Hypothalamus (tissue), 51 donors: ENCODE measurements at regions not wholly inside any gene's neighbourhood (a gene's known extent, or its start where the extent isn't known, plus 50 kb on each side); places are given as distances from the start of the nearest gene placed in this dataset.
A peak's percentile ranks its signal among the peaks of the same experiment; 100 is the strongest.

Experiments
- DNase-seq, 51 donors: peaks; one replicate each; lab custom pipeline; 2025; lab: John Stamatoyannopoulos, UW

DNA sequence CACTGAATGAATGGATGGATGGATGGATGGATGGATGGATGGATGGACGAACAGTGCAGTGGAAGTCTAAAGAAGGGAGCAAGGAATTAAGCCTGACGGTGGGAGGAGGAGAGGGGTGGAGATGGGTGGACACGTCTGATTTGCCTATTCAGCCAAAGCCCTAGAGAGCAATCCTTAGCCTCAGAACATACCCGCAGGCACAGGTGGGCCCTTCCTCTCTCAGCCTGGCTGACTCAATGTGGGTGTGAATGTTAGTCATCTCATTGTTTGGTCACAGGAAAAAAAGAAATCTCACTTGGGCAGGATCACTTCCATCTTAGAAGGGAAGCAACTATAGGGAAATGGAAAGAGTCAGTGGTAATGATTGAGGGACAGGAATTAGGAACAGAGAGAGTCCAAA, 165.9 kb downstream of the PJA1 start:
- no peak for DNase-seq

DNA sequence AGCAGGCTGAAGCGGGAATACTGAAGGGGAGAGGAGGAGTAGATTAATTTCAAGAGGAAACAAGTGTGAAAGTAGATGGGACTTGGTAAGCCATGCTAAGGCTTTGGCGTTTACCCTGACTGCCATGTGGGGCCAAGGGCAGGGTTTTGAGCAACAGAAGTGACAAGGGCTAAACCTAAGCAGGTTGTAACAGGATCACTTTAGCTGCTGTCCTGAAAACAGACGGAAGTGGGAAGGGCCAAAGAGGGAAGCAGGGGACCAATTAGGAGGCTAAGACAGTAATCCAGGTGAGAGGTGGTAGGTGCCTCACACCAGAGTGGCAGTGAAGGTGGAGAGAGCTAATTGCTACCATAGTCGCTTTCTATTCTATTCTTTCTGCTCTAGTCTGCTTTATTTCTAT, 166.5 kb downstream of the PJA1 start:
- DNase-seq, result no peak

DNA sequence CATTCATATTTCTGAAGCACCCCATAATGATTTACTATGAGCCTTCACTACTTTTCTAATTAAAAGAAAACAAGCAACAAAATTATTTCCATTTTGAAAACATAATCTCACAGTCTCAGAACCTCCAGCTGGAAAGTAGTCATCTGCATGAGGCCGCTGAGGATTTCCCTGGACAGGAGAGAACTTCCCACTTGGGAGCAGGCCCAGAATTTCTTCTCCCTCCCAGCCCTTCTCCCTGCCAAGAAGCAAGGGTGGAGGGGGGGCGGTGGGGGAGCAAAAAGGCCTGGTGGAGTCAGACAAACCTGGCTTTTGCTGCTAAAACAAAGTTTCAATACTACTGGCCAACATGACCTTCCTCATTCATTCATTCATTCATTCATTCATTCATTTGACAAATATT, 167.3 kb downstream of the PJA1 start:
- DNase-seq, result peak in 2 of 51 donors; percentile 2 to 12

DNA sequence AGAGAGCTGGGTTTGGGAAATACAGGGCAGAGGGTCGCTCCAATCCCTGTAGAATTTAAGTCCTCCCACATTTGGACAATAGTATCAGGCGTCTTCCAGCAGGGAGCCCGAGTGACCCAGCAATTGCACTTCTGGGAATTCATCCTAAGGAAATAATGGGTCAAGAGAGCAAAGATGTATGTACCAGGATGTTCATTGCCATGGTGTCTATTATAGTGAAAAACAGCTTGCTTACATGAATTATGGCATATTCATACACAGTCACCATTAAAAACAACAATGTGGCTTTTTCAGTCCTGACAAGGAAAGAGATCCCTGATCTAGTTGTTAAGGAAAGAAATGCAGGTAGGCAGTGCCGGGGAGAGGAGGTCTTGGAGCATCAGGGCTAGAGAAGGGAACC, 167.7 kb downstream of the PJA1 start:
- DNase-seq, result no peak

DNA sequence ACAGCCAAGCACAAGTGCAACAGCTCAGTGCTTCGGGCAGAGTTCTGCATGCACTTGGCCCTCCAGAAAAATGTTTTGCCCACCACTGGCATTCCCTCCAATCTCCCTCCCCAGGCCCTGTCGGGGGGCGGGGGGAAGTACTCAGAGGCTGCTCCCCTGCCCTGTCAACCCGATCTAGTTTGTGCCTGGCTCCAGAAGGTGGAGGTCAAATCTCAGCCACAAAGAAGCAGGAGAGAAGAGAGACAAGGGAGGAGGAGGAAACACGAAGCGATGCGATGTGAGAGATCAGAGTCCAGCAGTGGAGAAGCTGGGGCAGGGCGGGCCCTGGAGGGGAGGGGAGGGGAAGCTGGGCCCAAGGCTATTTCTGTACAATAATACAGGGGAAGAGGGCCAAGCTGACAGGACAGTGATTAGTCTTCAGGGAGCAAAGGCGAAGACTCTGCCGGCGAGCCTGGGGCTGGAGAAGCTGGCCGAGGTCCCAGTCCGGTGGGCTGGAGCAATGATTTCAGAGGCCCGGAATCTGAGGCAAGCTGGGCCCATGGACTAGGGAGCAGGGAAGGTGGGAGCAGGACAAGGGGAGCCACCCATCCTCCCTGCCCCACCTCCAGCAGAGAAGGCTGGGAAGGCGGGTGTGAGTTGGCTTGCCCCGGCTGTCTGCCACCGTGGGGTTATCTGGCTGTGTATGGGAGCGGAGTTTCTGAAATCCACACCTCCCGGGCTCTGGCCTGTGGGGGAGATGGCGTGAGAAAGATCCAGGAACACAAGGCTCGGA, 167.1 kb downstream of the EFNB1 start:
- no peak for DNase-seq

DNA sequence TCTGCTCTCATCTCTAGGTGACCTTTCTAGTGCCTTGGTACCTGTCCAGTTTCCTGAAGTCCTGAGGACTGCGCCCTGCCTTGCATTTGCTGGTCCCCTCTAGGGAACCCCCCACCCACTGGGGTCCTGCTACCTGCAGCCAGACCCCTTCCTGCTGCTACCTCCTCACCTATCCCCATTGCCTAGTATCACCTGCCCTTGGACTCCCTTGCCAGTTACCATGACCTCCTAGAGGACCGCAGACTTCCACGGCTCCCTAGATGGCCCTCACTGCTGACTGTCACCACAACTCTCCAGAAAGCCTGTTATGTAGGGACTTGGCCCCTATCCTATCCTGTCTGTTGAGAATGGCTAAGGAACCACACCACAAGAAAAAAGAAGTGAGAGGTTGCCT, 166.6 kb downstream of the EFNB1 start:
- DNase-seq, result no peak

DNA sequence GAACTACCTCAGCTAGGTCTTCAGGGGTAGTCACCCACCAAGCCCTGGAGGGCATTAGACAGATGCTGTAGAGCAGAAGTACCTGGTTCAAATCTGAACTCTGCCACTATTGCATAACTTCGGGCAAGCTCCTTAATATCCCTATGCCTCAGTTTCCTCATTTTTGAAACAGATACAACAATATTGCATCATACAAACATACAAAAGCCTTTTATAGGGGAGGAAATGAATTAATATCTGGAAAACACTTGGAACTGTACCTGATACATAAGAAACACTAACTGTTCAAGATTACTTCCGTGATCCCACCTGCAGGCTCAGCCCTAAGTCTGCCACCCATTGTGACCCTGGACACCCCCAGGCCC, 166.1 kb downstream of the EFNB1 start:
- DNase-seq, result no peak

DNA sequence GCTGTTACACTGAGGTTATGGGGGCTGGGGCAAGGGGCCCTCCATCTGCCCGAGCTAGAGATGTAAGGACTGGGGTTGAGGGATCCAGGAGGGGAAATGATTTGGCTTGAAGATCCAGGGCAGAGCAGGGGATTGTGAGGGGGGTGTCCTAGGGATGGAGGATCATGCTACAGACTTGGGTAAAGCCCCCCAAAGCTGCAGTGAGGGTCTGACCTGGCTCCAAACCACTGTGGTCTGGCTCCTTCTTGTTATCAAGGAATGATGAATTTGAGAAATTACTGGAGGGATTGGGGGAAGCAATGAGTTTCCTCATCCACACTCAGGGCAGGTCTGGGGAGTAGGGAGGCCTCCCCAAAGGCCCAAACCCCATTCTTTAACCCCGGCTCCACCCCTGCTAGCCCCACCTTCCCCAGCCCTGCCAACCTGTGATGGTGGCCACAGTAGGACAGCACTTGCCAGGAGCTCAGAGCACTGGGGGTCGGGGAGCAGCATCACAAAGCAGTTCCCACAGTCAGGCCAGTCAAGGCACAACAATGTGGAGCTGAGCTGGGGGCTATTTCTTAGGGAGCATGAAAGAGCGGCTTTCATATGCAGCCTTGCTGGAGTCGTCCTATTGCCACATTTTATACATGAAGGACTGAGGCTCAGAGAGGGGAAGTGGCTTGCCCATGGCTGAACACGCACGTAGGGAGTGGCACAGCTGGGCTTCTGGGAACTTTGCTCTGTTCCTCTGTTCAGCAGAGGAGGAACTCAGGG, 165.5 kb downstream of the EFNB1 start:
- DNase-seq, result no peak

DNA sequence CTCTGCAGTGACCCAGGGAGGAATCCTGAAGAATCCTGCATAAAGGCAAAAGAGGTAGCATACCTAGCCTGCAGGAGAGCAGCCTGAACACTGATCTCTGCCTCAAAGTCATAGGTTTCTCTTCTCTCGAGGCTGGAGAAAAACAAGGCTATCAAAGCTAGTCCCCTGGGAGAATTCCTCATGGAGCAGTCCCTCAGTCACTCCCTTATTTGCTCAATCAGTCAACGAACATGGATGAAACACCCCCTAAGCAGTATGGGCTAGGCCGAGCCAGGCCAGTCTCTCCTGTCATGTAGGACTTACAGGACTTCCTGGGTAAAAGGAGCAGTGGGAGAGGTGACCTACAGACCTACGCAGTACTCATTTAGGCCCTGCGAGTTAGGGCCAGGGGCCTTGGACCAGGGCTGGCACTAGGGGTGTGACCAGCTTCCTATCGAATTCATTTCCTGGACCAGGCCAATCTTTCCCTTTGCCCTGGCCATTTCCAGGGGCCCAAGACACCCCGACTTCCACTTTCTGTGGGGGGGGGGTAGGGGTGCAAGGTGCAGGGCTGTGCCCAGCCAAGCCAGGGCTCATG, 164.1 kb downstream of the EFNB1 start:
- DNase-seq, result no peak

DNA sequence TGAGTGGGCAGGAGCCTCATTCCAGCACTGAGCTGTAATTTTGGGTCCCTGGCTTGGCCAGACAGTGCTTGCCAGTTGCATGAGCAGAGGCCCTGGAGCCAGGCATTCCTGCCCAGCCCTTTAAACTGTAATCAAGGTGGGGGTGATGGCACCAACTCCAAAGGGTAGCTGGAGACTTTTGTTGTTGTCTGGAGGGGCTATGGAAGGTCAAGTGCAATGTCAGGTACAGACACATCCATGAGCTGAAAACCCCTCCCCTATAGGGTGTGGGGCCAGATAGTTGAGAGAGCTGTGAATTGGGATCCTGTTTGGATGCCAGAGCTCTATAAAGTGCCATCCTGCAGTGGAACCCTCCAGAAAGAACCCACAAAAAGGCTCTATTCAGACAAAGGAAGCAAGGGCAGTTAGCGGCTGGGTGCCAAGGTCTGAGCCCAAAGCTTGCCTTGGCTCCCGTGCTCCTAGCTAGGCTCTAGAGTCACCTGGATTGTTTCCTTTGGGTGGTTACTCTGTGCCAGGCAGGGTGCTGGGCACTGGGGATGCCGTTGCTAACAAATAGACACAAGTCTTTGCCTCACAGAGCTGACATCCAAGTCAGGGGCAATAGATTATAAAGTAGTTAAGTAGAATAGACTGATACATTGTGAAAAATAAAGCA, 163.0 kb downstream of the EFNB1 start:
- no peak for DNase-seq

DNA sequence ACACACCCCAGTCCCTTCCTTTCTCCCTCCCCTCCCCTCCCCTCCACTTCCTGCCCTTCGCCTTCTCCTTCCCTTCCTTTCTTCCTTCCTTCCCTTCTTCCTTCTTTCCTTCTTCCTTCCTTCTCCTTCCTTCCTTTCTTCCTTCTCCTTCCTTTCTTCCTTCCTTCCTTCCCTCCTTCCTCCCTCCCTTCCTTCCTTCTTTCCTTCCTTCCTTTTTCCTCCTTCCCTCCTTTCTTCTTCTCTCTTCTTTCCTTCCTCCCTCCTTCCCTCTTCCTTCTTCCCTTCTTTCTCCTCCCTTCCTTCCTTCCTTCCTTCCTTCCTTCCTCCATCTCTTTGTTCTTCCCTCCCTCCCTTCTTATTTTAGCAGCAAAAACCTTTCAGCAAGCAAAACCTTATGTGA, 162.1 kb downstream of the EFNB1 start:
- DNase-seq, result no peak

DNA sequence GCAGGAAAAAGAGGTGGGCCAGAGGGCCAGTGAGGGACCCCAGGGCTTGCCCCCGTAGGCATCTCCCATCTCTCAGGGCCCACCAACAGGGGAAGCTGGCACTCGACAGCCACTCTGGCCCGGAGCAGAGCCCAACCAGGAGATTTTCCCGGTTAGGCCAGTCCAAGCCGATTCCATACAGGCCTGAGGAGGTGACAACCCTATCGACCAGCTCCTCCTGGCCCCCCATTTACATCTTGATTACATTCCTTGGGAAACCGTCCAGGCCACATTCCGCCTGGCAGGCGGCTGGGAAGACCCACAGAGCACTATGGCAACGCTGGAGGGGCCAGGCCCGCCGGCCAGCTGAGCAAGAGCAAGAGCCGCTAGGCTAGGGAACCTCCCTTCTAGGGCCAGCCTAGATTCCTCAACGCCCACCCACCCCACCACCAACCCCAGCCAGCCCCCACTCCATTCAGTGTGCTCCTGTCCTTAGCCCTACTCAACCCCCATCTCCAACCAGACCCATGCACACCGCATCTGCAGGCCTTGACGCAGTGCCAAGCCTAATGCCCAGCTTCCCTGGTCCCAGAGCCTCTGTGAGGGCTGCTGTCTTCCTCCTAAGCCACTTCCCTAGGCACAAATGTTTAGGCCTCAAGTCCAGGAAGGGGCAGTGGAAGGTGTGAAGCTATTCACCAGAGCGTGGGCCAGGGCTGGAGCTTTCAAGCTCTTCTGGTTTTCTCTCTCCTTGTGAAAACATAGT, 161.2 kb downstream of the EFNB1 start:
- peak in 1 of 51 donors; percentile 3 for DNase-seq

DNA sequence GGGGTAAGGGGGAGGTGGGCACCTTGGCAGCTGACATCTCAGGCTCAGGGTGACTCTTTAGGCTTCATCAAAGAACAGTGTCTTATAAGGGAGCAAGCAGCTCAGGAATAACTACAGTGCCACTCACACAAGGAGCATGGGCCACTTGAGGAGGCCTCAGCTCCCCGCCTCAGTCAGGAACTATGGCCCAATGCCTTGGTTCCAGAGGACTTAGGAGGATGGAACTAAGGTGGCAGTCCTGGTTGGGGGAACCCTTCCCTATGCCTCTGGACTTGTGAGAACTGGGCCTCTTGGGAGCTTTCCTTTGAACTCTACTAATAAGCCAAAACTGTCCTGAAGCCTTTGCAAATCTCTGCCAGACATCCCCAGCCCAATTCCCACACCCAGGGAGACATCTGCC, 160.6 kb downstream of the EFNB1 start:
- DNase-seq, result no peak

DNA sequence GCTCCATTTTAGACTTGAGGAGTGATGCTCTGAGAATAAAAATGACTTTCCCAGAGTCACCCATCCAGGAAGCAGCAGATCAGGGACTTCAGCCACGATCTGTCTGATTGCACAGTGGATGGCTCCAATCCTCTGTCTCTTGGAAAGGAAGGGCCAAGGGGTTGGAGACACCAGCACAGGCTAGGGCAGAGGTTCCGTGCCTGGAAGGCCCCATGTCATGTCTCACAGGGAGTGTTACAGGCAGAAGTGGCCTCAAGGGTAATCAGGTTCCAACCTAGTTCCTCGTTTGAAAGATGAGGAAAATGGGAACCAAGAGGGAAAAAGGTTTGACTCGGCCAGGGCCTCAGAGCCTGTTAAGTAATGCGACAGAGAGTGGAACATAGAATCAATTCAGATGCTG, 160.0 kb downstream of the EFNB1 start:
- DNase-seq, result no peak

DNA sequence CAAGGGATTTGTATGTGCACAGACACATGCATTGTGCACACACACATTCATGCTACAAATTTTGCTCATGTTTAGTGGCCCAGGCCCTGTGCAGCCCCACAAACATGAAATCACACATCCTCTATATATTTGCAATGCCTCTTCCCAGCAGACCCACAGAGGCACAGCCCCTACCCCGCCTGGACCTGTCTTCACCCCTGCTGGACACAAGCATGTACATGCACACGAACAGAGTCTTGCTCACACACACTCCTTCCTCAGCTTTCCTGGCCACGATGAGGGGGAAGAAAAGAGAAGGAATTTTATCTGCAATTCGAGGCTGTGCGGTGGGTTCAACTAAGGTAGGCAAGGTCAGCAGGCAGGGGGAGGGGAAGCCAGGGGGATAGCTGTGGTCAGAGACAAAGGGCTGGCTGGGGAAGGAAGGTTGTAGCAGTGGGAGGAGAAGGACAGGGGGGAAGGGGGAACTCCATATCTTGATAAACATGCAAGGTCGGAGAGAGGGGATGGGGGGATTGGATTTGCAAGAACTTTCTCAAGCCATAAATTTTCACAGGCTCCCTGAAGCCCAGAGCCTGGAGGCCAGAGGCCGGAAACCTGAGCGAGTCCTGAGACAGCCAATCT, 156.4 kb downstream of the EFNB1 start:
- DNase-seq, result no peak

DNA sequence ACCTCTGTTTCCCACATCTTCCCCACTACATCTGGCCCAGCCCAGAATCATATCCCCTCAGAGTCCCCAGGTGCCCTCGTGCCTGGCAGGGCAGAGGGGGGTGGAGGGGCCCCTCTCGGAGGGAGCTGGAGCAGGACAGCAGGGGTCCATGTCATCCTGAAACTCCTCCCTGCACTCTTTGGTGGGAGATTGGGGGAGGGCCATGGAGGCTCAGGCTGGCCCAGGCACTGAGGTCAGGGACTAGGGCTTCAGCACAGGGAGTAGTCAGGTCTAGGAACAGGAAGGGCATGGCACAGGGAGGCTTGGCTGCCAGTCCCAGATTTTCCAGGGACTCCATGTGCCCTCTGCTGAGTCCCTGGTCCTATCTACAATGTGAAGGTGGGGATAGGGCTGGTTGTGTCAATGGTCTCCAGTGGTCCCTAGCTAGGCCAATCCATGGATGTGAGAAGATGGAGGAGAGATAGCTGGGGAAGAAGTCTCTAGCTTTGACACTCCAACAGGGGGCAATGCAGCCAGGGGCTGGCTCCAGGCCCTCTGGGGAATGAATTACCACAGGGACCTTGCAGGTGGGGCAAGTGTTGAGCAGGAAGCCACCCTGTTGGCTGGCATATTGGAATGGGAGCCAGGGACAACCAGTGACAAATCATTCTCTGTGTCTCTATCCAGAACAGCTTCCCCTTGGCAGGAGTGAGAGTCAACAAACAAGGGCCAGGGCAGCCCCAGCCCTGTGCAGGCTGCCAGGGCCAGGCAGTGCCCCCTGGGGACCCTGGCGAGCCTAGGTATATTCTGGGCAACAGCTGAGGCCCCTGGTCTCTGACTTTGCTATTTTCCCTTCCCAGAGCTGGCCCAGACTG, 154.4 kb downstream of the EFNB1 start:
- no peak for DNase-seq

DNA sequence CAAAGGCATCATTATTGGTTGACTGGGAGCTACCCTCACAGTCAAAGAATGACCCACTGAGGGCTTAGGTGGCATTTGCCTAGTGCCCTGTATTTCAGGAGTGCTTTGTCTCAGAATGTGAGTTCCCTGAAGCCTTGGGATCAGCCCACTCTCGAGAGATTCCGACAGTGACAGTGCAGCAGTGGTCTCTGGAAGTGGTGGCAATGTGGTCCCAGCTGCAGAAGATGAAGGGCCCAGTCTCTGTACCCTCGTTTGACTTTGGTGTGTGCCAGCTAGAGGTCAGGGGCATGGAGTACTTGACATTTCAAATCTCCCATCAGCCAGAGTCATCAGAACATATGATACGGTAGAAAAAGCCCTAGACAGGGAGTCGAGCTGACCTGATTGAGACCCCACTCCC, 153.7 kb downstream of the EFNB1 start:
- DNase-seq, result no peak

DNA sequence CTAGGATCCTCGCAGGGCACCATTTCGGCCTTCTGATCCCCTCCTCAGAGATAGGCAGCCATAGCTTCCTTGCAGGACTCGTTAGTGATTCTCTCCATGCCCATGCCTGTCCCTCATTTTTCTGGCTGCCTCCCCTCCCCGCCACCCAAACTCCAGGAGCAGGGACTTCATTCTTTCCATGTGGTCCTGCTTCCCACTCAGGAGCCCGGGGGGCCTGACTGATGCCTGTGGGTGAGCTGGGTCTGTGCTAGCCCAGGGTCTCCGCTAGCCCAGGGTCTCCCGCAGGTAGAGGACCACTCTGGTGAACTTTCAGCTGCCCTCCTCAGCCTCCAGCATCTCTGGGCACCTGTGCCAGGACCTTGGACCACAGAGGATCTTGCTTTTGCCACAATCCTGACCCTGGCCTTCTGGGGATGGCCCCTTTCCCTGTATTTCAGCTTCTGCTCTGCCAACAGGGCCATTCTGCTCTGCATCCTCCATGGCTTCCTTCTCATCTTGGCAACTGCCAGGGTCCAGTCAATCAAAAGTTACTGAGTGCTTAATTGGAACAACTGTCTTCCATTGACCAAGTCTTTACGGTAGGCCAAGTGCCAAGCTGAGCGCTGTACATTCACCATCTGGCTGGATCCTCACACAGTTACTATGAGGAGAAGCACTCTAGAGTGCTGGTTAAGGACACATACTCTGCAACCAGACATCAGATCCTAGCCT, 152.2 kb downstream of the EFNB1 start:
- DNase-seq, result no peak

DNA sequence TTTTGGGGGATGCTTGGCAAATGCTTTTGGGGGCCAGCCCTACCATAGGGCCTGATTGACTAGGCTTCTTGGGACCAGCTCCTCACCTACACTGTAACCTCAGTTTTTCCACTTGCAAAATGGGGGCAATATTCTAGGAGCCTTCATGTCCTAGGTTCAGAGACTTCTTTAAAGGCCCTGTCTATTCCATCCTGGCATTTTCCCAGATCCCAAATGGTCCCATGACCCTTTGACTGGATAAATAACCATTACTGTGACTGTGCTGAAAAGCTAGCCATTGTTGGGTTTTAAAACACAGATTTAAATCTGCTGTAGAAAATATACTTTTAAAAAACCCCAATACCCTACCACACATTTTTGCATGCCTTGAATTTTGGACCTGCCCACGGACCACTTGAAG, 149.8 kb downstream of the EFNB1 start:
- DNase-seq, result no peak
